ENCODE measurements at regions not wholly inside any gene's neighbourhood (a gene's known extent, or its start where the extent isn't known, plus 50 kb on each side); places are given as distances from the start of the nearest gene placed in this dataset.
A peak's percentile ranks its signal among the peaks of the same experiment; 100 is the strongest.

DNA sequence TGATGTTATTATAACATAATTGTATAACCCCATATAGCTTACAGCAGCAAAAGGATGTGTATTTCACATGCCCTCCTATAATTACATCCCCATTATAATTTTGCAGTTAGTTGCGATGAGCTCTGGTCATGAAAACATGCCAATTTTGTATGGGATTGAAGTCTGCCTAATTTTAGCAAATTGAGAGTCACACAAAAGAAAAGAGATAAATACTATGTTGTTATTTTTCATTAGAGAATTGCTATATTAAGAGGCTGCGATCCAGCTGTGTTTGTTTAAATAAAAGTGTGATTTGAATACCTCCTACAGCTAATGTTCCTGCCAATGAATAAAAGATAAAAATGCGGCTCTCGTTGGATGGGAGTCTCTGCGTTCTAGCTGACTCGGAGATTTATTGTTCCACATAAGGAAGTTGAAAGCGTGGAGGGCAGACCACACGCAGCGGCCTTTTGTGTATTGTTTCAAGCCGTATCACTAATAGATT is 461.0 kb upstream of the NFIA start (continued):
- TF ChIP-seq, protein P1, sequence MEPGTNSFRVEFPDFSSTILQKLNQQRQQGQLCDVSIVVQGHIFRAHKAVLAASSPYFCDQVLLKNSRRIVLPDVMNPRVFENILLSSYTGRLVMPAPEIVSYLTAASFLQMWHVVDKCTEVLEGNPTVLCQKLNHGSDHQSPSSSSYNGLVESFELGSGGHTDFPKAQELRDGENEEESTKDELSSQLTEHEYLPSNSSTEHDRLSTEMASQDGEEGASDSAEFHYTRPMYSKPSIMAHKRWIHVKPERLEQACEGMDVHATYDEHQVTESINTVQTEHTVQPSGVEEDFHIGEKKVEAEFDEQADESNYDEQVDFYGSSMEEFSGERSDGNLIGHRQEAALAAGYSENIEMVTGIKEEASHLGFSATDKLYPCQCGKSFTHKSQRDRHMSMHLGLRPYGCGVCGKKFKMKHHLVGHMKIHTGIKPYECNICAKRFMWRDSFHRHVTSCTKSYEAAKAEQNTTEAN (CRISPR knock-in tag; IDR thresholded peaks at IDR 0.05), result no peak
- TF ChIP-seq, protein P2, sequence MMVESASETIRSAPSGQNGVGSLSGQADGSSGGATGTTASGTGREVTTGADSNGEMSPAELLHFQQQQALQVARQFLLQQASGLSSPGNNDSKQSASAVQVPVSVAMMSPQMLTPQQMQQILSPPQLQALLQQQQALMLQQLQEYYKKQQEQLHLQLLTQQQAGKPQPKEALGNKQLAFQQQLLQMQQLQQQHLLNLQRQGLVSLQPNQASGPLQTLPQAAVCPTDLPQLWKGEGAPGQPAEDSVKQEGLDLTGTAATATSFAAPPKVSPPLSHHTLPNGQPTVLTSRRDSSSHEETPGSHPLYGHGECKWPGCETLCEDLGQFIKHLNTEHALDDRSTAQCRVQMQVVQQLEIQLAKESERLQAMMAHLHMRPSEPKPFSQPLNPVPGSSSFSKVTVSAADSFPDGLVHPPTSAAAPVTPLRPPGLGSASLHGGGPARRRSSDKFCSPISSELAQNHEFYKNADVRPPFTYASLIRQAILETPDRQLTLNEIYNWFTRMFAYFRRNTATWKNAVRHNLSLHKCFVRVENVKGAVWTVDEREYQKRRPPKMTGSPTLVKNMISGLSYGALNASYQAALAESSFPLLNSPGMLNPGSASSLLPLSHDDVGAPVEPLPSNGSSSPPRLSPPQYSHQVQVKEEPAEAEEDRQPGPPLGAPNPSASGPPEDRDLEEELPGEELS (CRISPR knock-in tag; IDR thresholded peaks at IDR 0.05), result no peak
- TF ChIP-seq, protein P3, sequence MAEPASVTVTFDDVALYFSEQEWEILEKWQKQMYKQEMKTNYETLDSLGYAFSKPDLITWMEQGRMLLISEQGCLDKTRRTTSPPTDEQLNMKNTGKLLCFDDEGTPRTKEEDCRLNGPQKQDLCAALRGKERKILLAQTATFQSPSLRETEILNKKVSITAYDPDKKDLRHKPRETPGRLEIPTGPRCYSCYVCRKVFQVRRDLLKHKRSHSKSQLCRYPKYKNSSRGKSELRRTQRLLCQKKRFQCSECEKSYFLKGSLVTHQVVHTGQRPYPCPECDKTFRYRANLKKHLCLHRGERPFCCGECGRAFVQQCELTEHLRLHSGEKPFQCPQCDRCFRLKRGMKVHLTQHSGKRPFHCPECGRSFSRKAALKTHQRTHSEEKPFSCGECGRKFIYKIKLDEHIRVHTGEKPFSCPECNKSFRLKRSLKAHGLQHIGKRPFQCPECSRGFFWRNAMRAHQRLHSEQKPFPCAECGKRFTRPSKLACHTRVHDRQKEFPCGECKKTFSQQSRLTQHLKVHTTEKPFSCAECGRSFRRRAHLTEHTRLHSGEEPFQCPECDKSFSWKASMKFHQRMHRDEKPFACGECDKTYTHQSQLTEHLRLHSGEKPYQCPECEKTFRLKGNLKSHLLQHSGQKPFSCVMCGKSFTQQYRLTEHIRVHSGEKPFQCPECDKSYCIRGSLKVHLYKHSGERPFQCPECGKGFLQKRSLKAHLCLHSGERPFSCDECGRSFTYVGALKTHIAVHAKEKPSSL (CRISPR knock-in tag; conservative IDR thresholded peaks at IDR 0.05), result no peak

GRCh38 chr1:60620087-60620486 is 462.3 kb upstream of the NFIA start:
- H3K4me3 Mint-ChIP-seq, result no peak overlapping the region
- TF ChIP-seq E2F1 (CRISPR knock-in tag; IDR thresholded peaks at IDR 0.05) (no peak), OVOL2 (CRISPR knock-in tag; IDR thresholded peaks at IDR 0.05; ENCODE audit: borderline replicate concordance) (no peak), SOX15 (CRISPR knock-in tag; IDR thresholded peaks at IDR 0.05) (no peak), RELA (CRISPR knock-in tag; IDR thresholded peaks at IDR 0.05; ENCODE audit: borderline replicate concordance) (no peak), ZNF281 (CRISPR knock-in tag; IDR thresholded peaks at IDR 0.05) (no peak), SMAD3 (CRISPR knock-in tag; IDR thresholded peaks at IDR 0.05; ENCODE audit: borderline replicate concordance) (no peak), ZNF232 (CRISPR knock-in tag; IDR thresholded peaks at IDR 0.05) (no peak), CTCF (IDR thresholded peaks at IDR 0.05) (no peak), NFYB (CRISPR knock-in tag; conservative IDR thresholded peaks at IDR 0.05; ENCODE audit: low read depth) (no peak), IRF2 (CRISPR knock-in tag; IDR thresholded peaks at IDR 0.05; ENCODE audit: borderline replicate concordance, low read depth) (no peak), NFE2L1 (CRISPR knock-in tag; IDR thresholded peaks at IDR 0.05) (no peak), CREM (CRISPR knock-in tag; IDR thresholded peaks at IDR 0.05) (no peak), ZBTB21 (CRISPR knock-in tag; IDR thresholded peaks at IDR 0.05; ENCODE audit: borderline replicate concordance) (no peak)
- TF ChIP-seq, protein P4, sequence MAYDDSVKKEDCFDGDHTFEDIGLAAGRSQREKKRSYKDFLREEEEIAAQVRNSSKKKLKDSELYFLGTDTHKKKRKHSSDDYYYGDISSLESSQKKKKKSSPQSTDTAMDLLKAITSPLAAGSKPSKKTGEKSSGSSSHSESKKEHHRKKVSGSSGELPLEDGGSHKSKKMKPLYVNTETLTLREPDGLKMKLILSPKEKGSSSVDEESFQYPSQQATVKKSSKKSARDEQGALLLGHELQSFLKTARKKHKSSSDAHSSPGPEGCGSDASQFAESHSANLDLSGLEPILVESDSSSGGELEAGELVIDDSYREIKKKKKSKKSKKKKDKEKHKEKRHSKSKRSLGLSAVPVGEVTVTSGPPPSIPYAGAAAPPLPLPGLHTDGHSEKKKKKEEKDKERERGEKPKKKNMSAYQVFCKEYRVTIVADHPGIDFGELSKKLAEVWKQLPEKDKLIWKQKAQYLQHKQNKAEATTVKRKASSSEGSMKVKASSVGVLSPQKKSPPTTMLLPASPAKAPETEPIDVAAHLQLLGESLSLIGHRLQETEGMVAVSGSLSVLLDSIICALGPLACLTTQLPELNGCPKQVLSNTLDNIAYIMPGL (CRISPR knock-in tag; IDR thresholded peaks at IDR 0.05), result no peak
- TF ChIP-seq, protein P5, sequence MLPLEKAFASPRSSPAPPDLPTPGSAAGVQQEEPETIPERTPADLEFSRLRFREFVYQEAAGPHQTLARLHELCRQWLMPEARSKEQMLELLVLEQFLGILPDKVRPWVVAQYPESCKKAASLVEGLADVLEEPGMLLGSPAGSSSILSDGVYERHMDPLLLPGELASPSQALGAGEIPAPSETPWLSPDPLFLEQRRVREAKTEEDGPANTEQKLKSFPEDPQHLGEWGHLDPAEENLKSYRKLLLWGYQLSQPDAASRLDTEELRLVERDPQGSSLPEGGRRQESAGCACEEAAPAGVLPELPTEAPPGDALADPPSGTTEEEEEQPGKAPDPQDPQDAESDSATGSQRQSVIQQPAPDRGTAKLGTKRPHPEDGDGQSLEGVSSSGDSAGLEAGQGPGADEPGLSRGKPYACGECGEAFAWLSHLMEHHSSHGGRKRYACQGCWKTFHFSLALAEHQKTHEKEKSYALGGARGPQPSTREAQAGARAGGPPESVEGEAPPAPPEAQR (CRISPR knock-in tag; IDR thresholded peaks at IDR 0.05), result no peak
- no peaks in the 10 kb centered on the region for H3K27me3 Mint-ChIP-seq (ENCODE audit: low read depth)
- H3K36me3 Mint-ChIP-seq, result no peaks in the 10 kb centered on the region
- peaks cover 31% of the 10 kb centered on the region for H3K4me1 Mint-ChIP-seq
- DNase-seq (ENCODE audit: low spot score) (no peak), ATAC-seq (peak; percentile 60)
- CTCF ChIA-PET, result interaction anchor here (0.9 to 1.4 kb wide), 2 partner anchors 339 to 464 kb away, joined by 3 read pairs; no protein-coding TSS in a partner anchor
- H3K27ac Mint-ChIP-seq, result no peak overlapping the region
- POLR2A ChIA-PET, result no interaction called here
- no peaks in the 10 kb centered on the region for H3K9me3 Mint-ChIP-seq
